IPS-15b (cell line): ENCODE measurements at regions not wholly inside any gene's neighbourhood (a gene's known extent, or its start where the extent isn't known, plus 50 kb on each side); places are given as distances from the start of the nearest gene placed in this dataset.
A peak's percentile ranks its signal among the peaks of the same experiment; 100 is the strongest.

Experiments
- H3K27me3 ChIP-seq: one replicate; pipeline ENCODE4 v1.6.1; 2013; ENCODE audit warnings: low read length; ENCODE audit not compliant: control insufficient read depth, insufficient read depth
- H3K36me3 ChIP-seq: one replicate; pipeline ENCODE4 v1.6.1; 2013; ENCODE audit warnings: low read length; ENCODE audit not compliant: control insufficient read depth, insufficient read depth
- H3K4me1 ChIP-seq: one replicate; pipeline ENCODE4 v1.6.1; 2013; ENCODE audit warnings: mild to moderate bottlenecking, low read length; ENCODE audit not compliant: control insufficient read depth, insufficient read depth
- H3K4me3 ChIP-seq: one replicate; pipeline ENCODE4 v1.5.1; 2013; ENCODE audit warnings: low read depth, low read length
- H3K9ac ChIP-seq: one replicate; pipeline ENCODE4 v1.6.1; 2013; ENCODE audit warnings: low read depth, mild to moderate bottlenecking, low read length
- H3K9me3 ChIP-seq: one replicate; pipeline ENCODE4 v1.6.1; 2013; ENCODE audit warnings: mild to moderate bottlenecking, low read length; ENCODE audit not compliant: control insufficient read depth, insufficient read depth

- no peaks in the 10 kb centered on the region for H3K9me3 ChIP-seq
- no peak overlapping the region for H3K4me3 ChIP-seq
- no peaks in the 10 kb centered on the region for H3K36me3 ChIP-seq
- H3K27me3 ChIP-seq: no peaks in the 10 kb centered on the region
- peaks cover 3% of the 10 kb centered on the region for H3K4me1 ChIP-seq
- H3K9ac ChIP-seq: no peak overlapping the region
These were observed 201.7 kb downstream of the SPRY2 start for GRCh38 chr13:80139196-80139595.

GRCh38 chr13:80137994-80138393 is 202.9 kb downstream of the SPRY2 start:
- H3K4me1 ChIP-seq: peaks cover 15% of the 10 kb centered on the region
- H3K9me3 ChIP-seq: no peaks in the 10 kb centered on the region
- H3K4me3 ChIP-seq: no peak overlapping the region
- H3K9ac ChIP-seq: no peak overlapping the region
- no peaks in the 10 kb centered on the region for H3K27me3 ChIP-seq
- H3K36me3 ChIP-seq: no peaks in the 10 kb centered on the region

GRCh38 chr13:80134346-80134745 is 206.6 kb downstream of the SPRY2 start:
- Histone ChIP-seq H3K27me3 (no peaks in the 10 kb centered on the region), H3K36me3 (no peaks in the 10 kb centered on the region), H3K9me3 (no peaks in the 10 kb centered on the region), H3K4me1 (peaks cover 27% of the 10 kb centered on the region), H3K9ac (no peak overlapping the region), H3K4me3 (no peak overlapping the region)

DNA sequence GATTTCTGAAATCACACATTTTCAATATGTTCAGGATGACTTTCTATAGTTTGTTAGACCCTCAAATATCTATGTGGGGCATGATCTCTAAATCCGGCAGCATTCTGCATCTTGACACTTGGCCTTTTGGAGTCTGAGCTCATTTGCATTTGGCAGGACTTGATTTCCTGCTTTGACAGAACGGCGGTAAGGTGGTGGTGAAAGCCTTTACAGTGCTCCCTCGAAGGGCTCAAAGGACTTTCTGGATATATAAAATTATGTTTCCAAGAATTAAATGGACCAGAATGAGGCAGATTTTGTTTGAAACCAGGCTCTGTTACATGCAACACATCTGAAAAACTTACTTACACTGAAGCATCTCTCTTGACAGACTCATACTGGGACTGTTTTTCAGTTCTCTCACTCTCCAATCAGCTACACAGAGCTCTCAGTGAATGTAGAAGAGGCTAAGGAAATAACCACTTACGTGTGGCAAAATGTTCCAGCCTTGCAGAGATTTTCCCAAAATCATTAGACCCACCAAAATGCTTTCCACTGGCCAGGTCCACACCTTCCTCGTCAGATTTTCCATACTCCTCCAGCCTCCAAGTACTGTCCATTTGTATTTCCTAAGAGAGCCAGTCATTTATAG is 207.2 kb downstream of the SPRY2 start:
- H3K27me3 ChIP-seq: no peaks in the 10 kb centered on the region
- H3K36me3 ChIP-seq: no peaks in the 10 kb centered on the region
- no peak overlapping the region for H3K4me3 ChIP-seq
- no peak overlapping the region for H3K9ac ChIP-seq
- H3K9me3 ChIP-seq: no peaks in the 10 kb centered on the region
- H3K4me1 ChIP-seq: peaks cover 27% of the 10 kb centered on the region

DNA sequence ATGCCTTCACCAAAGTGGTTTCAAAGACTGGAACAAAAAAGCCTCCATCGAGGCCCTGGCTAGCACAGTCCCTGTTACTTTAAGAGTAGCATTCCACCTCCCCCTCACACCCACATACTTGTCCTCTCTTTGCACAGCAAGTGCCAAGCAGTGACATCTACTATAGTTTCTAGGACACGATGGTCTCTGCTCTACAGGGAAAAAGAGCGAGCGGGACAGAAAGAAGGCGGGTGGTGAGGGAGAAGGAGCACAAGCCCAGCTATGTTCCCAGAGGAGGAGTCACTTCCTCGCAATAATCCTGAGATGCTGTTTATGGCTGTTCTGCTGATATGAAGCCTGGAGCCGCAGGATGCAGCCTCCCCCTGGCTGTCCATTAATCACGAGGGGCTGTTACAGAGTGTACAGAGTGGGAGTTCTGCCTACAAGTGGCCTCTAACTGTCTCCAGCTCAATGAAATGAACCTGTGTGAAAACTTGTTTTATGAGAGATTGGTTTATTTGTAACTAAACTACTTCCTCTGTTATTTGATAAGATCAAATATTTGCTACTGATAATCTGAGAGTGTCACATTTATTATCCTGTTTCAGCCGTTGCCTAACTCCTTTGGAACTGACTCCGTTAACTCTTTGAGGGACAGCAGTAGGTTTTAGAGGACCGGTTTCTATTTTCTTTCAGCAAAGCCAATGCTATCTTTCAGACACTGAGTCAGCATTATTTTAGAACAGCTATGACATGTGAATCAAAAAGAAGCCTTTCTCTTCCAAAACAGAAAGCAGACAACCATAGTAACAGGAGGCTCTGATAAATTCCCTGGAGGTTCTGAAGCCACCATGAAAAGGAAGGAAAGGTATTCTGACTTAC is 208.0 kb downstream of the SPRY2 start:
- H3K4me3 ChIP-seq: peak overlapping the region; percentile 4
- no peak overlapping the region for H3K9ac ChIP-seq
- H3K27me3 ChIP-seq: no peaks in the 10 kb centered on the region

GRCh38 chr13:80131204-80131603 is 209.7 kb downstream of the SPRY2 start:
- H3K36me3 ChIP-seq: no peaks in the 10 kb centered on the region
- H3K27me3 ChIP-seq: no peaks in the 10 kb centered on the region
- no peaks in the 10 kb centered on the region for H3K9me3 ChIP-seq
- H3K4me3 ChIP-seq: no peak overlapping the region
- peaks cover 27% of the 10 kb centered on the region for H3K4me1 ChIP-seq
- no peak overlapping the region for H3K9ac ChIP-seq

More for the DNA sequence above, 208.0 kb downstream of the SPRY2 start:
- Histone ChIP-seq H3K9me3 (no peaks in the 10 kb centered on the region), H3K36me3 (no peaks in the 10 kb centered on the region), H3K4me1 (peaks cover 27% of the 10 kb centered on the region)

DNA sequence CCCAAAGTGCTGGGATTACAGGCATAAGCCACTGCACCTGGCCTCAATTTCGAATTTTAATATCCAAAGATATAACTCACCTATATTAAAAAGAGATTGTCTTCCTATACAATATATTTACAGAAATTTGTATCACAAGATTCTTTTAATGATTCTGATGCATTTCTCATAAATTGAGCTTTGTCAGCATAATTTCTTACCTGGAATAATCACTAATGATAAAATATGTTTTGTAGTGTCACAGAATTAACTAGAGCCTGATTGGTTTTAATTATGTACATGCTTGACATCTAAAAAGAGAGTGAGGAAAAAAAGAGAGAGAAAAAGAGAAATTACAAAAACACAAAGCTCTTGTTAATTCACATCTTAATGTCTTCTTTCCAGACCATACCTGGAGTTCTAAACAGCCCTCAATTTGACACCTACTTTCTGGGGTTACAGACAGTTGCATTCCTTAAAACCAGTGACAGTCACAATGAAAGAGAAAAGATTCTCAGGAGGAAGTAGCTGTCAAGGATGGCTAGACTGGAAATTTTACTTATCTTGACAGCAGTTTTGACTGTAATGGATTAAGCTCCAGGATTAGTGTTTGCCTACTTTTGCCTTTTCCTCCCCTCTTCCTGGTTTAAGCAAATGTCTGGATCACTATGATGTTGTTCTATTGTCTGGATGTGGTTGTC is 214.4 kb downstream of the SPRY2 start:
- no peaks in the 10 kb centered on the region for H3K36me3 ChIP-seq
- H3K9ac ChIP-seq: no peak overlapping the region
- peaks cover 2% of the 10 kb centered on the region for H3K4me1 ChIP-seq
- no peaks in the 10 kb centered on the region for H3K27me3 ChIP-seq
- no peaks in the 10 kb centered on the region for H3K9me3 ChIP-seq
- H3K4me3 ChIP-seq: no peak overlapping the region

DNA sequence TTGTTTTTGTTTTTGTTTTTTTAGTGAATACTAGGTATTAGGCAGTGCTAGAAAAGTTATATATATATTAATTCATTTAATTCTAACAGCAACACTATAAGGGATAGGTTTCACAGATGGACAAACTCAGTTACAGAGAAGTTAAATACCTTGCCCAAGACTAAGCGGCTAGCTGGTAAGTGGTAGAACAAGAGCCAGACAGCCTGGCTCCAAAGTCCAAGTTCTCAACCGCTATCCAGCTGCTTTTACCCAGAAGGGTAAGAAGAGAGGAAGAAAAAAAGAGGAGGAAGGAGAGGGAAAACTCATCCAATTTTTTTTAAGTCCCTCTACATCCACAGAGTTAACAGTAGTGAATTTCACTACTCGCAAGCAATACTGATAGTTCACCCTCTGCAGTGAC is 217.0 kb downstream of the SPRY2 start:
- H3K9me3 ChIP-seq: no peaks in the 10 kb centered on the region
- H3K4me1 ChIP-seq: no peaks in the 10 kb centered on the region
- no peak overlapping the region for H3K9ac ChIP-seq
- no peaks in the 10 kb centered on the region for H3K36me3 ChIP-seq
- H3K4me3 ChIP-seq: no peak overlapping the region
- no peaks in the 10 kb centered on the region for H3K27me3 ChIP-seq

DNA sequence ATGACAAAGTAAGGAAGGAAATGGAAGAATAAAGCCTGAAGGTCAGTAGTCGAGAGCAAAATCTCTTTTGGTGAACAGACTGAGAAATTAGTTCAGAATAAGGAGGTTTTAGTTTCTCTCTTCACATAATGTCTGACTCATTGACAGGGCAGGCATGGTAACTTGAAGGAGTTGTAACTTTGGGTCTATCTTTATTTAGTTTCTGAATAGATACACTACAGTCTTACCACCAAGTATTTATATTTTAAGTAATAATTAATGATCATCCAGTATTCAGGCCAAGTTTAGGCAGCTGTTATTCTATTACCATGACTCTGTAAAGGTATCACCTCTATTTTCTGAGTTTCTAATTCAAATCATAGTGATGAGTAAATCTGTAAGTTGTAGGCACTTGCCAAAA is 219.9 kb downstream of the SPRY2 start:
- Histone ChIP-seq H3K4me3 (no peak overlapping the region), H3K4me1 (no peaks in the 10 kb centered on the region), H3K36me3 (no peaks in the 10 kb centered on the region), H3K9ac (no peak overlapping the region), H3K9me3 (no peaks in the 10 kb centered on the region), H3K27me3 (no peaks in the 10 kb centered on the region)

- H3K9ac ChIP-seq: no peak overlapping the region
- no peaks in the 10 kb centered on the region for H3K4me1 ChIP-seq
- H3K9me3 ChIP-seq: no peaks in the 10 kb centered on the region
- no peaks in the 10 kb centered on the region for H3K36me3 ChIP-seq
- H3K4me3 ChIP-seq: no peak overlapping the region
- H3K27me3 ChIP-seq: no peaks in the 10 kb centered on the region
These were observed 222.4 kb downstream of the SPRY2 start for GRCh38 chr13:80118506-80118905.

GRCh38 chr13:80118099-80118498 is 222.8 kb downstream of the SPRY2 start:
- H3K9me3 ChIP-seq: no peaks in the 10 kb centered on the region
- no peak overlapping the region for H3K9ac ChIP-seq
- no peaks in the 10 kb centered on the region for H3K36me3 ChIP-seq
- no peaks in the 10 kb centered on the region for H3K27me3 ChIP-seq
- no peaks in the 10 kb centered on the region for H3K4me1 ChIP-seq
- no peak overlapping the region for H3K4me3 ChIP-seq

DNA sequence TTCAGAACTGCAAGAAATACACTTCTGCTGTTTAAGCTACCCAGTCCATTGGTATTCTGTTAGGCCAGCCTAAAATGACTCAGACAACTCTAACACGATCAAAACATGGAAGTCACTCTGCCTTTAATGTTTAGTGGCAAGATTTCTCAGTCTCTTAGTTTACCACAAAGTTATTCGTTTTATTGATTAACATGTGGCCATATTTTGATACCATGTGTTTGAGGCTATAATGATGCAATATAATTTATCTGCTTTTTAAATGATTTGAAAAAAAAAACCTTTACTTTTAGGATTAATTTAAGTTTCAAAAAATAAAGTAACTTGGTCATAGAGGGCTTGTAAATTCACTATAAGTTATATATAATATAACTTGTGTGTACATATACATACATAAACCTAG is 223.4 kb downstream of the SPRY2 start:
- no peaks in the 10 kb centered on the region for H3K36me3 ChIP-seq
- no peak overlapping the region for H3K9ac ChIP-seq
- H3K9me3 ChIP-seq: no peaks in the 10 kb centered on the region
- no peak overlapping the region for H3K4me3 ChIP-seq
- no peaks in the 10 kb centered on the region for H3K4me1 ChIP-seq
- no peaks in the 10 kb centered on the region for H3K27me3 ChIP-seq
